Fibroblast of mammary gland (primary cell): ENCODE measurements at regions not wholly inside any gene's neighbourhood (a gene's known extent, or its start where the extent isn't known, plus 50 kb on each side); places are given as distances from the start of the nearest gene placed in this dataset.
"Not testable (repeated sequence)": the region's sequence is repeated elsewhere in the genome, so short reads cannot be mapped to it uniquely, and the experiment has no call there.

Experiments used
- DNase-seq: peaks from one replicate; pipeline ENCODE4 v3.0.0-alpha.2; 2010; ENCODE audit warnings: low read depth
- H3K4me3 ChIP-seq: 2 replicates; pipeline ENCODE4 v1.5.1; 2011; ENCODE audit warnings: low read depth, mild to moderate bottlenecking, low read length, moderate library complexity; ENCODE audit not compliant: control insufficient read depth
- TF ChIP-seq, protein P1 (sequence below): conservative IDR thresholded peaks from 2 replicates; pipeline ENCODE4 v1.5.1; 2011; ENCODE audit warnings: low read depth, low read length, inconsistent platforms; ENCODE audit not compliant: control insufficient read depth, insufficient read depth

- TF ChIP-seq, protein P1, sequence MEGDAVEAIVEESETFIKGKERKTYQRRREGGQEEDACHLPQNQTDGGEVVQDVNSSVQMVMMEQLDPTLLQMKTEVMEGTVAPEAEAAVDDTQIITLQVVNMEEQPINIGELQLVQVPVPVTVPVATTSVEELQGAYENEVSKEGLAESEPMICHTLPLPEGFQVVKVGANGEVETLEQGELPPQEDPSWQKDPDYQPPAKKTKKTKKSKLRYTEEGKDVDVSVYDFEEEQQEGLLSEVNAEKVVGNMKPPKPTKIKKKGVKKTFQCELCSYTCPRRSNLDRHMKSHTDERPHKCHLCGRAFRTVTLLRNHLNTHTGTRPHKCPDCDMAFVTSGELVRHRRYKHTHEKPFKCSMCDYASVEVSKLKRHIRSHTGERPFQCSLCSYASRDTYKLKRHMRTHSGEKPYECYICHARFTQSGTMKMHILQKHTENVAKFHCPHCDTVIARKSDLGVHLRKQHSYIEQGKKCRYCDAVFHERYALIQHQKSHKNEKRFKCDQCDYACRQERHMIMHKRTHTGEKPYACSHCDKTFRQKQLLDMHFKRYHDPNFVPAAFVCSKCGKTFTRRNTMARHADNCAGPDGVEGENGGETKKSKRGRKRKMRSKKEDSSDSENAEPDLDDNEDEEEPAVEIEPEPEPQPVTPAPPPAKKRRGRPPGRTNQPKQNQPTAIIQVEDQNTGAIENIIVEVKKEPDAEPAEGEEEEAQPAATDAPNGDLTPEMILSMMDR: no peak
- H3K4me3 ChIP-seq: no peak overlapping the region
- DNase-seq: no peak
These were observed 1041.1 kb upstream of the COX7C start for GRCh38 chr5:85576666-85577065.

- not testable (repeated sequence) for DNase-seq, H3K4me3 ChIP-seq
These were observed 1029.9 kb upstream of the COX7C start for GRCh38 chr5:85587806-85588205.

DNA sequence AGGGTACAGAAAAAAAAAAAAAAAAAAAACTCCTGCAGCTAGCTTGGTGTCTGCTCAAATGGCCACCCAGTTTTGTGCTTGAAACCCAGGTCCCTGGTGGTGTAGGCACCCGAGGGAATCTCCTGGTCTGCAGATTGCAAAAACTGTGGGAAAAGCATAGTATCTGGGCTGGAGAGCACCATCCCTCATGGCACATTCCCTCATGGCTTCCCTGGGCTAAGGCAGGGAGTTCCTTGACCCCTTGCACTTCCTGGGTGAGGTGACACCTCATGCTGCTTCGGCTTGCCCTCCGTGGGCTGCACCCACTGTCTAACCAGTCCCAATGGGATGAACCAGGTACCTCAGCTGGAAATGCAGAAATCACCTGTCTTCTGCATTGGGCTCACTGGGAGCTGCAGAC lies 1029.5 kb upstream of the COX7C start:
- not testable (repeated sequence) for DNase-seq, H3K4me3 ChIP-seq

DNA sequence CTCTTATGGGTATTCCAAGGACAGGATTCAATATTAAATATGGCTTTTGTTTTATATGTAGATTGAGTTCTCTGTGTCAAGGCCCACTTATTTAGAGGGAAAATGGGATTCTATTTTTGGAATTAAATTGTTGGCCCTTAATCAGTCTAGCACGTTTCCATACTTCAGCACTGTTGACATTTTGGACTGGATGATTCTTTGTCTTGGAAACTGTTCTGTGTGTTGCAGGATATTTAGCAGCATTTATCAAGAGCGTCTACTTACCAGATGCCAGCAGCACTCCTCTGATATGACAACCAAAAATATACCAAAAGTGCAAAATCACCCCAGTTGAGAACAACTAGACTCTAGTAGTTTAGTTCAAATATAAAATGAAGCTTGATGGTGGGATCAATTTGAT lies 1027.0 kb upstream of the COX7C start:
- TF ChIP-seq, protein P1: no peak
- no peak overlapping the region for H3K4me3 ChIP-seq
- DNase-seq: no peak

DNA sequence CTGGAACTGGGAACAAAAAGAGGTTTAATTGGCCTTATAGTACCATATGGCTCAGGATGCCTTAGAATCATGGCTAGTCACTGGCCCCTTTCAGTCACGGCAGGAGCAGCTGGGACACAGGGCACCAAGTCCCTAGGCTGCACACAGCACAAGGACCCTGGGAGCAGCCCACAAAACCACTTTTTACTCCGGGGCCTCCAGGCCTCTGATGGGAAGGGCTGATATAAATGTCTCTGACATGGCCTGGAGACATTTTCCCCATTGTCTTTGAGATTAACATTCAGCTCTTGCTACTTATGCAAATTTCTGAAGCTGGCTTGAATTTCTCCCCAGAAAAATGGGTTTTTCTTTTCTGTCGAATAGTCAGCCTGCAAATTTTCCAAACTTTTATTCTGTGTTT lies 1026.4 kb upstream of the COX7C start:
- TF ChIP-seq, protein P1: no peak
- DNase-seq: no peak
- H3K4me3 ChIP-seq: no peak overlapping the region

DNA sequence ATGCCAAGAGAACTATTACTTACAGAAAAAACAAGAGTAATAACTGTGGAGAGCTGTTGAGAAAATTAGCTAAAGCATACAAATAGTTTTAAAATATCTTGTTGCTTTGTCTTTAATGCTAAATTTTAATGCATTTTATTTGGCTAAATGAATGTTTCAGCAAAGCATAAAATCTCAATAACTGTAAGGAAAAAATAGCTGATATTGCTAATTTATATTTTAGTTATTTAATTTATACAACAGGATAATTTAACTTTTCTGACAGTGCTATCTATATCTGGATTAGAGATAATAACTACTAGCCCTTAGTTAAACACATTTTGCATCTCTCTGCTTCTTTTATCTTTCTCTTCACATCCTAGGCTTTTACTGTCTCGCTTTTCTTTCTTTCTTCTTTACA lies 1014.9 kb upstream of the COX7C start:
- DNase-seq: no peak
- TF ChIP-seq, protein P1: no peak
- H3K4me3 ChIP-seq: no peak overlapping the region

DNA sequence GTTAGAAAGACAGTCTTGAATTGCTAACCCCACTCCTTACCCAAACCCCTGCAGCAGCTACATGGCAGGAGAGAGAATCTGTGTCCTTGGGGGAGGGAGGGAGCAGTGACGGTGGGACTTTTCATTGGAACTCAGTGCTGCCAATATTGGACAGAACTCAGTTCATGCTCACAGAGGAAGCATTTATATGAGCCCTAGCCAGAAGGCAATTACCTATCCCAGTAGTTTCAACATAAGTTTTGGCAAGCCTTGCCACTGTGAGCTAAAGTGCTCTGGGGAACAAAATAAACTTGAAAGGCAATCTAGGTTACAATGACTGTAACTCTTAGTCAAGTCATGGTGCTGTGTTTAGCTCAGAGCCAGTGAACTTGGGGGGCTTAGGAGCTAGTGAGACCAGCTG lies 1013.4 kb upstream of the COX7C start:
- no peak for DNase-seq
- H3K4me3 ChIP-seq: no peak overlapping the region
- TF ChIP-seq, protein P1: no peak

GRCh38 chr5:85604786-85605185 lies 1013.0 kb upstream of the COX7C start:
- no peak for DNase-seq

More at GRCh38 chr5:85604786-85605185, 1013.0 kb upstream of the COX7C start:
- H3K4me3 ChIP-seq: no peak overlapping the region
- TF ChIP-seq, protein P1: no peak
